HL-60 (cell line): ENCODE measurements at regions not wholly inside any gene's neighbourhood (a gene's known extent, or its start where the extent isn't known, plus 50 kb on each side); places are given as distances from the start of the nearest gene placed in this dataset.

ENCODE experiments used
- CTCF ChIP-seq: IDR thresholded peaks from one replicate; pipeline ENCODE4 v1.5.1; 2011; ENCODE audit warnings: low read length, control low read depth, inconsistent platforms; ENCODE audit not compliant: insufficient read depth
- GABPA ChIP-seq: IDR thresholded peaks from 2 replicates; pipeline ENCODE4 v1.6.1; 2012; ENCODE audit warnings: low read depth
- POLR2AphosphoS5 ChIP-seq: IDR thresholded peaks from 2 replicates; pipeline ENCODE4 v1.6.1; 2012; ENCODE audit warnings: low read depth
- SPI1 ChIP-seq: IDR thresholded peaks from 2 replicates; pipeline ENCODE4 v1.6.1; 2012; ENCODE audit warnings: low read depth, mild to moderate bottlenecking, borderline replicate concordance
- TF ChIP-seq, protein P1 (sequence below): IDR thresholded peaks from 2 replicates; pipeline ENCODE4 v1.6.1; 2012; ENCODE audit warnings: low read depth; ENCODE audit not compliant: insufficient replicate concordance

- TF ChIP-seq CTCF (no peak), POLR2AphosphoS5 (no peak), GABPA (no peak), SPI1 (no peak)
- TF ChIP-seq, protein P1, sequence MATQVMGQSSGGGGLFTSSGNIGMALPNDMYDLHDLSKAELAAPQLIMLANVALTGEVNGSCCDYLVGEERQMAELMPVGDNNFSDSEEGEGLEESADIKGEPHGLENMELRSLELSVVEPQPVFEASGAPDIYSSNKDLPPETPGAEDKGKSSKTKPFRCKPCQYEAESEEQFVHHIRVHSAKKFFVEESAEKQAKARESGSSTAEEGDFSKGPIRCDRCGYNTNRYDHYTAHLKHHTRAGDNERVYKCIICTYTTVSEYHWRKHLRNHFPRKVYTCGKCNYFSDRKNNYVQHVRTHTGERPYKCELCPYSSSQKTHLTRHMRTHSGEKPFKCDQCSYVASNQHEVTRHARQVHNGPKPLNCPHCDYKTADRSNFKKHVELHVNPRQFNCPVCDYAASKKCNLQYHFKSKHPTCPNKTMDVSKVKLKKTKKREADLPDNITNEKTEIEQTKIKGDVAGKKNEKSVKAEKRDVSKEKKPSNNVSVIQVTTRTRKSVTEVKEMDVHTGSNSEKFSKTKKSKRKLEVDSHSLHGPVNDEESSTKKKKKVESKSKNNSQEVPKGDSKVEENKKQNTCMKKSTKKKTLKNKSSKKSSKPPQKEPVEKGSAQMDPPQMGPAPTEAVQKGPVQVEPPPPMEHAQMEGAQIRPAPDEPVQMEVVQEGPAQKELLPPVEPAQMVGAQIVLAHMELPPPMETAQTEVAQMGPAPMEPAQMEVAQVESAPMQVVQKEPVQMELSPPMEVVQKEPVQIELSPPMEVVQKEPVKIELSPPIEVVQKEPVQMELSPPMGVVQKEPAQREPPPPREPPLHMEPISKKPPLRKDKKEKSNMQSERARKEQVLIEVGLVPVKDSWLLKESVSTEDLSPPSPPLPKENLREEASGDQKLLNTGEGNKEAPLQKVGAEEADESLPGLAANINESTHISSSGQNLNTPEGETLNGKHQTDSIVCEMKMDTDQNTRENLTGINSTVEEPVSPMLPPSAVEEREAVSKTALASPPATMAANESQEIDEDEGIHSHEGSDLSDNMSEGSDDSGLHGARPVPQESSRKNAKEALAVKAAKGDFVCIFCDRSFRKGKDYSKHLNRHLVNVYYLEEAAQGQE = no peak
These were observed 148.2 kb upstream of the COL11A1 start for GRCh38 chr1:103256490-103256889.
